HEK293 (cell line): ENCODE measurements at regions not wholly inside any gene's neighbourhood (a gene's known extent, or its start where the extent isn't known, plus 50 kb on each side); places are given as distances from the start of the nearest gene placed in this dataset.
"Not testable (repeated sequence)": the region's sequence is repeated elsewhere in the genome, so short reads cannot be mapped to it uniquely, and the experiment has no call there.

Source experiments
- CTCF ChIA-PET: fragments of 350-600 bp; formaldehyde crosslinking; extraction: SDS; loops from one replicate; lab custom pipeline; 2021; ENCODE audit warnings: antibody characterized with exemption; lab: Yijun Ruan, JAX
- POLR2A ChIA-PET: fragments of 300-600 bp; formaldehyde crosslinking; extraction: SDS; loops from one replicate; lab custom pipeline; 2020; ENCODE audit warnings: antibody characterized with exemption, inconsistent platforms; lab: Yijun Ruan, JAX
- H3K27ac ChIP-seq: fragments of 200-500 bp; sonication (Bioruptor generic); 2 replicates; pipeline ENCODE4 v1.5.1; 2014; ENCODE audit warnings: low read depth, low read length, control low read depth, inconsistent platforms; ENCODE audit errors: extremely low read depth
- H3K36me3 ChIP-seq, 2 experiments: fragments of 200-500 bp in 1 of 2; sonication (Bioruptor generic) in 1 of 2; 1 replicate in 1 of 2; 2 replicates in 1 of 2; pipeline ENCODE4 v1.5.1; 2014 to 2017; ENCODE audit warnings: inconsistent platforms in 2 of 2, low read length in 2 of 2; ENCODE audit not compliant: control insufficient read depth in 2 of 2, insufficient read depth in 1 of 2
- H3K4me1 ChIP-seq: fragments of 200-500 bp; sonication (Bioruptor generic); 2 replicates; pipeline ENCODE4 v1.5.1; 2014; ENCODE audit warnings: mild to moderate bottlenecking, low read length, inconsistent platforms; ENCODE audit not compliant: control insufficient read depth, insufficient read depth
- H3K4me3 ChIP-seq: 2 replicates; pipeline ENCODE4 v1.5.1; 2011; ENCODE audit warnings: low read depth, mild to moderate bottlenecking, control low read depth, low read length, moderate library complexity
- H3K9me3 ChIP-seq: fragments of 200-500 bp; sonication (Bioruptor generic); 2 replicates; pipeline ENCODE4 v1.5.1; 2014; ENCODE audit warnings: low read depth, low read length, inconsistent platforms; ENCODE audit not compliant: control insufficient read depth, insufficient read depth
- GFI1B ChIP-seq: fragments of 450-650 bp; formaldehyde crosslinking; IDR thresholded peaks from 2 replicates; pipeline ENCODE4 v1.5.1; 2016; ENCODE audit warnings: missing biosample characterization, missing genetic modification characterization
- IKZF3 ChIP-seq: fragments of 450-650 bp; IDR thresholded peaks from 2 replicates; pipeline ENCODE4 v1.5.0; 2018; ENCODE audit warnings: missing biosample characterization, mild to moderate bottlenecking, missing genetic modification characterization, moderate library complexity
- KLF7 ChIP-seq: fragments of 450-650 bp; formaldehyde crosslinking; IDR thresholded peaks from 2 replicates; pipeline ENCODE4 v1.5.1; 2016; ENCODE audit warnings: missing biosample characterization, missing genetic modification characterization, borderline replicate concordance
- KLF8 ChIP-seq: fragments of 450-650 bp; formaldehyde crosslinking; IDR thresholded peaks from 2 replicates; pipeline ENCODE4 v1.5.1; 2016; ENCODE audit warnings: missing biosample characterization, missing genetic modification characterization
- TCF7L2 ChIP-seq: IDR thresholded peaks from 2 replicates; pipeline ENCODE4 v1.6.1; 2011; ENCODE audit warnings: low read depth, mild to moderate bottlenecking, inconsistent platforms, low read length, moderate library complexity, borderline replicate concordance
- TSHZ1 ChIP-seq: fragments of 450-650 bp; formaldehyde crosslinking; IDR thresholded peaks from 2 replicates; pipeline ENCODE4 v1.5.1; 2016; ENCODE audit warnings: missing biosample characterization, missing genetic modification characterization, borderline replicate concordance
- ZFP69B ChIP-seq: fragments of 450-650 bp; formaldehyde crosslinking; IDR thresholded peaks from 2 replicates; pipeline ENCODE4 v1.5.1; 2016; ENCODE audit warnings: missing biosample characterization, missing genetic modification characterization
- ZNF23 ChIP-seq: fragments of 450-650 bp; formaldehyde crosslinking; IDR thresholded peaks from 2 replicates; pipeline ENCODE4 v1.5.1; 2016; ENCODE audit warnings: missing biosample characterization, missing genetic modification characterization, borderline replicate concordance
- ZNF423 ChIP-seq: fragments of 450-650 bp; formaldehyde crosslinking; IDR thresholded peaks from 2 replicates; pipeline ENCODE4 v1.5.1; 2016; ENCODE audit warnings: missing biosample characterization, missing genetic modification characterization
- ZNF544 ChIP-seq: fragments of 450-650 bp; formaldehyde crosslinking; IDR thresholded peaks from 2 replicates; pipeline ENCODE4 v1.5.0; 2017; ENCODE audit warnings: missing biosample characterization, missing genetic modification characterization
- ZNF830 ChIP-seq: fragments of 450-650 bp; IDR thresholded peaks from 2 replicates; pipeline ENCODE4 v1.5.0; 2018; ENCODE audit warnings: missing biosample characterization, missing genetic modification characterization, low read depth, mild to moderate bottlenecking, moderate library complexity
- TF ChIP-seq, protein P1 (sequence below): fragments of 450-650 bp; formaldehyde crosslinking; IDR thresholded peaks from 2 replicates; pipeline ENCODE4 v1.5.1; 2016; ENCODE audit warnings: missing biosample characterization, missing genetic modification characterization
- TF ChIP-seq, protein P2 (sequence below): fragments of 450-650 bp; formaldehyde crosslinking; IDR thresholded peaks from 2 replicates; pipeline ENCODE4 v1.5.1; 2017; ENCODE audit warnings: missing biosample characterization, missing genetic modification characterization
- TF ChIP-seq, protein P3 (sequence below): fragments of 450-650 bp; formaldehyde crosslinking; IDR thresholded peaks from 2 replicates; pipeline ENCODE4 v1.5.1; 2016; ENCODE audit warnings: missing biosample characterization, missing genetic modification characterization

DNA sequence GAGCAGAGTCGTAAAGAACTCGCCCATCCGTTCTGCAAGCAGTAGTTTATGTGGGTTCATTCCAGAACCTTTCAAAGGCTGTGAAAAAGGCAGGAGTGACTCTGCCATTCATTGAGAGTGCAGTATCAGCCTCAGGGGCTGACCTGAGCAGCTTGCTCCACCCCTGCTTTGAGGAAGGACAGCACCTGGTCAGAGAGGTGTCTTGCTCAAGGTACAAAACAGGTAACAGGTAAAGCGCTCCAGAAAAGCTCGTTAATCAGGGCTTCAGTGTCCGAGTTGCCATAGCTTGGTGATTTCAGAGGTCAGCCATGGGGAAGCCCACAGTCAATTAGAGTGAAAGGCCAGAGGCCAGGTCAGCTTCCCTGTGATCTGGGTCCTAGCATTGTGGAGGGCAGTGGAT lies 251.1 kb downstream of the ABCC12 start (continued):
- TF ChIP-seq TSHZ1 (tag by site-specific recombination) = no peak
- no peak for TF ChIP-seq TCF7L2
- TF ChIP-seq ZNF544 (tag by site-specific recombination) = no peak
- TF ChIP-seq, protein P1, sequence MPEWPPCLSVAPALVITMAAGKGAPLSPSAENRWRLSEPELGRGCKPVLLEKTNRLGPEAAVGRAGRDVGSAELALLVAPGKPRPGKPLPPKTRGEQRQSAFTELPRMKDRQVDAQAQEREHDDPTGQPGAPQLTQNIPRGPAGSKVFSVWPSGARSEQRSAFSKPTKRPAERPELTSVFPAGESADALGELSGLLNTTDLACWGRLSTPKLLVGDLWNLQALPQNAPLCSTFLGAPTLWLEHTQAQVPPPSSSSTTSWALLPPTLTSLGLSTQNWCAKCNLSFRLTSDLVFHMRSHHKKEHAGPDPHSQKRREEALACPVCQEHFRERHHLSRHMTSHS = no peak
- TF ChIP-seq IKZF3 = no peak
- TF ChIP-seq, protein P2, sequence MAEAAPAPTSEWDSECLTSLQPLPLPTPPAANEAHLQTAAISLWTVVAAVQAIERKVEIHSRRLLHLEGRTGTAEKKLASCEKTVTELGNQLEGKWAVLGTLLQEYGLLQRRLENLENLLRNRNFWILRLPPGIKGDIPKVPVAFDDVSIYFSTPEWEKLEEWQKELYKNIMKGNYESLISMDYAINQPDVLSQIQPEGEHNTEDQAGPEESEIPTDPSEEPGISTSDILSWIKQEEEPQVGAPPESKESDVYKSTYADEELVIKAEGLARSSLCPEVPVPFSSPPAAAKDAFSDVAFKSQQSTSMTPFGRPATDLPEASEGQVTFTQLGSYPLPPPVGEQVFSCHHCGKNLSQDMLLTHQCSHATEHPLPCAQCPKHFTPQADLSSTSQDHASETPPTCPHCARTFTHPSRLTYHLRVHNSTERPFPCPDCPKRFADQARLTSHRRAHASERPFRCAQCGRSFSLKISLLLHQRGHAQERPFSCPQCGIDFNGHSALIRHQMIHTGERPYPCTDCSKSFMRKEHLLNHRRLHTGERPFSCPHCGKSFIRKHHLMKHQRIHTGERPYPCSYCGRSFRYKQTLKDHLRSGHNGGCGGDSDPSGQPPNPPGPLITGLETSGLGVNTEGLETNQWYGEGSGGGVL (tag by site-specific recombination) = no peak
- no peak for TF ChIP-seq ZFP69B

GRCh38 chr16:47903470-47903869 lies 252.3 kb downstream of the ABCC12 start:
- Histone ChIP-seq H3K4me3 (no peak overlapping the region), H3K4me1 (no peaks in the 10 kb centered on the region), H3K9me3 (no peaks in the 10 kb centered on the region), H3K27ac (no peak overlapping the region), H3K36me3 (no peaks in the 10 kb centered on the region)
- TF ChIP-seq KLF7 (tag by site-specific recombination) (no peak), ZNF544 (tag by site-specific recombination) (no peak), ZNF23 (no peak), KLF8 (tag by site-specific recombination) (no peak), ZNF830 (tag by site-specific recombination) (no peak)
- ChIA-PET CTCF (no interaction called here), POLR2A (no interaction called here)

GRCh38 chr16:47897105-47897504 lies 258.7 kb downstream of the ABCC12 start:
- CTCF ChIA-PET, H3K4me1 ChIP-seq, POLR2A ChIA-PET, H3K9me3 ChIP-seq, H3K27ac ChIP-seq, H3K4me3 ChIP-seq, H3K36me3 ChIP-seq: not testable (repeated sequence)

DNA sequence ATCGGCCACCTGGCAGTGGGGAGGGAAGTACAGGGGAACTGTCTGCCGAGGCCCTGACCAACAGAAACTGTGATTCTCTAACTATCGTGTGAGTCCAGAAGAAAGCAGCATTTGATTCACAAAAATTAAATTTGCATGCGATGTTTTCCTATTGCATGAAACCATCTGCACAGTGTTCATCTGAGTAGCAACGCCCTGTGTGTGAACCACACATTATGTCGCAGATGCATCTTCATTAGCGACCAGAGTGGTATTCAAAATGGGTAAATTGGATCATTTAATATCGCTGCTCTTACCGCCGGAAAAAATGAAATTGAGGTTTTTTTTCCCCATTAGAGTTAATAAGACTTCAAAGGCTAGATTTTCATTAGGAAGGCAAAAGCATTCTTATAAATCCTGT lies 260.6 kb downstream of the ABCC12 start:
- H3K4me3 ChIP-seq = no peak overlapping the region
- H3K27ac ChIP-seq = no peak overlapping the region
- CTCF ChIA-PET = interaction anchor here (0.7 kb wide), 1 partner anchor 659 kb away, joined by 3 read pairs; no protein-coding TSS in a partner anchor
- H3K36me3 ChIP-seq = no peaks in the 10 kb centered on the region
- TF ChIP-seq, protein P3, sequence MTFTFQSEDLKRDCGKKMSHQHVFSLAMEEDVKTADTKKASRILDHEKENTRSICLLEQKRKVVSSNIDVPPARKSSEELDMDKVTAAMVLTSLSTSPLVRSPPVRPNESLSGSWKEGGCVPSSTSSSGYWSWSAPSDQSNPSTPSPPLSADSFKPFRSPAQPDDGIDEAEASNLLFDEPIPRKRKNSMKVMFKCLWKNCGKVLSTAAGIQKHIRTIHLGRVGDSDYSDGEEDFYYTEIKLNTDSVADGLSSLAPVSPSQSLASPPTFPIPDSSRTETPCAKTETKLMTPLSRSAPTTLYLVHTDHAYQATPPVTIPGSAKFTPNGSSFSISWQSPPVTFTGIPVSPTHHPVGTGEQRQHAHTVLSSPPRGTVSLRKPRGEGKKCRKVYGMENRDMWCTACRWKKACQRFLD (tag by site-specific recombination) = no peak
- no peak for TF ChIP-seq GFI1B (tag by site-specific recombination)
- TF ChIP-seq ZNF423 (tag by site-specific recombination) = no peak
- no peaks in the 10 kb centered on the region for H3K4me1 ChIP-seq
- POLR2A ChIA-PET = no interaction called here
- H3K9me3 ChIP-seq = no peaks in the 10 kb centered on the region
